Epithelial cell of esophagus (primary cell): ENCODE measurements at regions not wholly inside any gene's neighbourhood (a gene's known extent, or its start where the extent isn't known, plus 50 kb on each side); places are given as distances from the start of the nearest gene placed in this dataset.

Experiments used
- DNase-seq: peaks from one replicate; pipeline ENCODE4 v3.0.0; 2010; ENCODE audit warnings: low read depth
- H3K4me3 ChIP-seq: 2 replicates; pipeline ENCODE4 v1.5.1; 2011; ENCODE audit warnings: mild to moderate bottlenecking, low read length, control low read depth
- TF ChIP-seq, protein P1 (sequence below): IDR thresholded peaks from 2 replicates; pipeline ENCODE4 v1.5.1; 2011; ENCODE audit warnings: low read depth, mild to moderate bottlenecking, low read length, control low read depth, inconsistent platforms; ENCODE audit not compliant: insufficient read depth; ENCODE audit errors: missing control alignments

DNA sequence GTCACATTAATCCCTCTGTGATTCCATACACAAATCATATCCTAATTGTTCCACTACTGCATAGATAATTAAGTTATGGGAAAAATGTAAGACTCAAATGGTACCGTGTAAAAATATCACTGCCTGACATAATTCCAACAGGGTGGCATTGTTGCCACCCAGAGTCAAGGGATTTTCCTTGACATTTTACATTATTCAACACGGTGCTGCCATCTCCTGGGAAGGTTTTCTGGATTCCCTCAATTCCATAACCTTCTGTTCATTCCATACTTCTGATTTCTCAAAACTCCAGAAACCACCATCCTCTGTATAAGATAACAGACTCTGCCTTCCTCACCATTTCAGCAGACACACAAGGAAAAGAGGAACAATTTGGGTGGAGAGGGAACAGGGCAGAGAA is 495.9 kb downstream of the XPNPEP1 start:
- DNase-seq, result no peak
- no peak overlapping the region for H3K4me3 ChIP-seq
- TF ChIP-seq, protein P1, sequence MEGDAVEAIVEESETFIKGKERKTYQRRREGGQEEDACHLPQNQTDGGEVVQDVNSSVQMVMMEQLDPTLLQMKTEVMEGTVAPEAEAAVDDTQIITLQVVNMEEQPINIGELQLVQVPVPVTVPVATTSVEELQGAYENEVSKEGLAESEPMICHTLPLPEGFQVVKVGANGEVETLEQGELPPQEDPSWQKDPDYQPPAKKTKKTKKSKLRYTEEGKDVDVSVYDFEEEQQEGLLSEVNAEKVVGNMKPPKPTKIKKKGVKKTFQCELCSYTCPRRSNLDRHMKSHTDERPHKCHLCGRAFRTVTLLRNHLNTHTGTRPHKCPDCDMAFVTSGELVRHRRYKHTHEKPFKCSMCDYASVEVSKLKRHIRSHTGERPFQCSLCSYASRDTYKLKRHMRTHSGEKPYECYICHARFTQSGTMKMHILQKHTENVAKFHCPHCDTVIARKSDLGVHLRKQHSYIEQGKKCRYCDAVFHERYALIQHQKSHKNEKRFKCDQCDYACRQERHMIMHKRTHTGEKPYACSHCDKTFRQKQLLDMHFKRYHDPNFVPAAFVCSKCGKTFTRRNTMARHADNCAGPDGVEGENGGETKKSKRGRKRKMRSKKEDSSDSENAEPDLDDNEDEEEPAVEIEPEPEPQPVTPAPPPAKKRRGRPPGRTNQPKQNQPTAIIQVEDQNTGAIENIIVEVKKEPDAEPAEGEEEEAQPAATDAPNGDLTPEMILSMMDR, result no peak

- TF ChIP-seq, protein P1, result no peak
- no peak for DNase-seq
- no peak overlapping the region for H3K4me3 ChIP-seq
These were observed 496.3 kb downstream of the XPNPEP1 start for GRCh38 chr10:109426987-109427386.

GRCh38 chr10:109418795-109419194 is 504.5 kb downstream of the XPNPEP1 start:
- TF ChIP-seq, protein P1, result no peak
- H3K4me3 ChIP-seq, result no peak overlapping the region
- DNase-seq, result no peak

- no peak for DNase-seq
- TF ChIP-seq, protein P1, result no peak
- no peak overlapping the region for H3K4me3 ChIP-seq
These were observed 505.5 kb downstream of the XPNPEP1 start for GRCh38 chr10:109417803-109418202.

- H3K4me3 ChIP-seq, result no peak overlapping the region
- no peak for DNase-seq
- TF ChIP-seq, protein P1, result no peak
These were observed 511.0 kb downstream of the XPNPEP1 start for GRCh38 chr10:109412353-109412752.

DNA sequence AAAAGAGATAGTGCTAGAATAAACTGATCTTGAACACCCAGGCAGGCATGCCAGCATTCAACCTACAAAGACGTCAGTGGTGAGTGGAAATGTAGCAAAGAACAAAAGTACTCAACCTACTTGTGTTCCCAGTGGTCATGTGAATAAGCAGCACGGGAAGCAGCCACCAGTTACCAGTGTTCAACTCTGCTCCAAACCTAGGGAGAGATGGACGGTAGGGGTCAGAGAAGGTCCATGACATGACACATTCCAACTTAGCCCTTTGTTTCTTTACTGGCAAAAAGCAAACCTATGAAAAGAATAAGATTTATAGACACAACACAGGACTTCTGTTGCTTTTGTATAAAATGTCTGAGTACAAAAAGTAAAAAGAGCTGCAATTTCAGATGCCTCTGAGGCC is 511.4 kb downstream of the XPNPEP1 start:
- H3K4me3 ChIP-seq, result no peak overlapping the region
- TF ChIP-seq, protein P1, result no peak
- no peak for DNase-seq

- TF ChIP-seq, protein P1, result no peak
- no peak overlapping the region for H3K4me3 ChIP-seq
- DNase-seq, result no peak
These were observed 518.0 kb downstream of the XPNPEP1 start for GRCh38 chr10:109405338-109405737.
